B cell (primary cell): ENCODE measurements at regions not wholly inside any gene's neighbourhood (a gene's known extent, or its start where the extent isn't known, plus 50 kb on each side); places are given as distances from the start of the nearest gene placed in this dataset.

Experiments
- ATAC-seq: fragments of 200-7000 bp; cut with Tn5 transposase; one replicate; pipeline ENCODE4 v1.10.0; 2021; ENCODE audit warnings: low read depth, mild to moderate bottlenecking, moderate number of reproducible peaks, moderate library complexity
- CTCF ChIA-PET: fragments of 350-600 bp; sonication (Branson Sonifier 250); formaldehyde crosslinking; loops from one replicate; lab custom pipeline; 2021; ENCODE audit warnings: antibody characterized with exemption, inconsistent platforms; lab: Charles Lee
- POLR2A ChIA-PET: fragments of 350-600 bp; sonication (Branson Sonifier 250); formaldehyde crosslinking; loops from one replicate; lab custom pipeline; 2021; ENCODE audit warnings: antibody characterized with exemption; lab: Charles Lee
- DNase-seq: peaks from one replicate; pipeline ENCODE4 v3.0.0; 2013
- H2AFZ ChIP-seq: 2 replicates; pipeline ENCODE4 v1.6.1; 2012; ENCODE audit warnings: mild to moderate bottlenecking, low read depth, low read length; ENCODE audit not compliant: insufficient read depth, poor library complexity, severe bottlenecking
- H3K27ac ChIP-seq, 2 donors: 1 replicate in 1 of 2; 2 replicates in 1 of 2; pipeline ENCODE4 v1.5.1; 2012 to 2013; ENCODE audit warnings: low read length in 2 of 2, mild to moderate bottlenecking in 2 of 2, moderate library complexity in 1 of 2
- H3K27me3 ChIP-seq, 4 experiments: fragments of 200-600 bp in 1 of 4; sonication (generic) in 1 of 4; replicated peaks in 1 of 4; 1 replicate in 2 of 4; 2 replicates in 2 of 4; pipeline versions ENCODE4 v1.6.1 to v1.7.0; 2013 to 2016; ENCODE audit warnings: low read length in 3 of 4, mild to moderate bottlenecking in 2 of 4, mixed read lengths in 1 of 4, moderate library complexity in 1 of 4; ENCODE audit not compliant: insufficient read depth in 4 of 4, control insufficient read depth in 3 of 4; ENCODE audit errors: control extremely low read depth in 1 of 4
- H3K36me3 ChIP-seq, 2 experiments: replicated peaks in 1 of 2; 1 replicate in 1 of 2; 2 replicates in 1 of 2; pipeline versions ENCODE4 v1.6.1 to v1.7.1; 2013; ENCODE audit warnings: low read length in 1 of 2; ENCODE audit not compliant: insufficient read depth in 2 of 2, control insufficient read depth in 1 of 2; ENCODE audit errors: control extremely low read depth in 1 of 2, extremely low read depth in 1 of 2
- H3K4me1 ChIP-seq, 2 donors: fragments of 200-600 bp in 1 of 2; sonication (generic) in 1 of 2; 1 replicate in 1 of 2; 2 replicates in 1 of 2; pipeline versions ENCODE4 v1.5.1 to v1.6.1; 2013 to 2017; ENCODE audit warnings: low read length in 2 of 2; ENCODE audit not compliant: control insufficient read depth in 2 of 2, insufficient read depth in 2 of 2
- H3K4me2 ChIP-seq: replicated peaks from 2 replicates; pipeline ENCODE3; 2012; ENCODE audit warnings: mild to moderate bottlenecking, low read depth, low read length; ENCODE audit not compliant: poor library complexity, severe bottlenecking
- H3K4me3 ChIP-seq, 5 experiments: fragments of 200-600 bp in 1 of 5; sonication (generic) in 1 of 5; 1 replicate in 3 of 5; 2 replicates in 2 of 5; pipeline versions ENCODE4 v1.5.1 to v1.7.0; 2011 to 2016; ENCODE audit warnings: low read length in 4 of 5, mild to moderate bottlenecking in 4 of 5, low read depth in 2 of 5, control low read depth in 1 of 5, moderate library complexity in 1 of 5; ENCODE audit not compliant: insufficient read depth in 1 of 5; ENCODE audit errors: control extremely low read depth in 1 of 5, extremely low read depth in 1 of 5
- H3K79me2 ChIP-seq: fragments of 200-600 bp; sonication (generic); one replicate; pipeline ENCODE4 v1.6.0; 2016; ENCODE audit warnings: low read length; ENCODE audit not compliant: control insufficient read depth, insufficient read depth
- H3K9ac ChIP-seq: fragments of 200-600 bp; sonication (generic); 2 replicates; pipeline ENCODE4 v1.6.1; 2017; ENCODE audit warnings: mild to moderate bottlenecking, low read length, moderate library complexity
- H3K9me3 ChIP-seq, 3 donors: one replicate each; pipeline versions ENCODE4 v1.6.1 to v1.7.1; 2013; ENCODE audit warnings: low read length in 2 of 3; ENCODE audit not compliant: control insufficient read depth in 2 of 3, insufficient read depth in 1 of 3; ENCODE audit errors: control extremely low read depth in 1 of 3
- H4K20me1 ChIP-seq: 2 replicates; pipeline ENCODE4 v1.6.0; 2012; ENCODE audit warnings: mild to moderate bottlenecking, low read length; ENCODE audit not compliant: insufficient read depth, control insufficient read depth, poor library complexity, severe bottlenecking
- H3K27ac Mint-ChIP-seq: one replicate; pipeline ENCODE4 v1.8.0; 2021; ENCODE audit warnings: mixed read lengths
- H3K27me3 Mint-ChIP-seq: one replicate; pipeline ENCODE4 v1.8.0; 2021; ENCODE audit warnings: mixed read lengths
- H3K4me1 Mint-ChIP-seq: one replicate; pipeline ENCODE4 v1.8.0; 2021; ENCODE audit warnings: mixed read lengths
- H3K4me3 Mint-ChIP-seq: one replicate; pipeline ENCODE4 v1.8.0; 2021; ENCODE audit warnings: mixed read lengths
- H3K9me3 Mint-ChIP-seq: one replicate; pipeline ENCODE4 v1.8.0; 2022; ENCODE audit warnings: mixed read lengths; ENCODE audit not compliant: insufficient read depth
- EZH2 ChIP-seq: IDR thresholded peaks from 2 replicates; pipeline ENCODE4 v1.6.1; 2012; ENCODE audit warnings: borderline replicate concordance, low read depth, mild to moderate bottlenecking, moderate library complexity, low read length; ENCODE audit not compliant: insufficient read depth, poor library complexity, severe bottlenecking
- WGBS: methylation state at CpG from one replicate; pipeline ENCODE4 v1.1.5; 2013; ENCODE audit warnings: missing lambda C conversion rate; ENCODE audit not compliant: insufficient coverage; 5-methylcytosine and 5-hydroxymethylcytosine counted together
- intact Hi-C: fragments of 100-400 bp; cut with micrococcal nuclease; formaldehyde crosslinking; loops from one replicate; pipeline ENCODE4 v1.10.0; 2022
- TF ChIP-seq, protein P1 (sequence below): fragments of 200-600 bp; IDR thresholded peaks from one replicate; pipeline ENCODE4 v1.8.0; 2022; ENCODE audit warnings: antibody characterized with exemption, mild to moderate bottlenecking

DNA sequence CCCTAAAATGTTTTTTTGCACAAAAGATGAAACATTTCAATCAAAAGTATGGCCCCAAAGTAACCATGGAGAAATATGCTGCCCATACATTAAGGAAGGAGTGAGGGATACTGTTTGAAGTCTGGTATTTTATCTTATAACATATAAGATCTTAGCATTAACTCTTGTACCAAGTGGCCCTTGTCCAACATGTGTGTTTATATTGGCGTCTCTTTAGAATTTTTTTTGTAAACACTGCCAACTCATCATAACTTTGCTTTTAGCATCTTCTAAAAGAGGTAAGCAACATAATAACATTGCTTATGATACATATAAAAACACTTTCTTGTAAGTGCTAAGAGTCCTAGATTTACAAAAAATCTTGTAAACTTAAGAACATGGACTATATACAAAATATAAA is 419.7 kb downstream of the ADAMTS20 start:
- ATAC-seq (no peak), DNase-seq (no peak)
- Mint-ChIP-seq H3K9me3 (no peaks in the 10 kb centered on the region), H3K27ac (no peak overlapping the region), H3K4me1 (no peaks in the 10 kb centered on the region), H3K4me3 (no peak overlapping the region), H3K27me3 (no peaks in the 10 kb centered on the region)
- no peak for TF ChIP-seq EZH2
- TF ChIP-seq, protein P1, sequence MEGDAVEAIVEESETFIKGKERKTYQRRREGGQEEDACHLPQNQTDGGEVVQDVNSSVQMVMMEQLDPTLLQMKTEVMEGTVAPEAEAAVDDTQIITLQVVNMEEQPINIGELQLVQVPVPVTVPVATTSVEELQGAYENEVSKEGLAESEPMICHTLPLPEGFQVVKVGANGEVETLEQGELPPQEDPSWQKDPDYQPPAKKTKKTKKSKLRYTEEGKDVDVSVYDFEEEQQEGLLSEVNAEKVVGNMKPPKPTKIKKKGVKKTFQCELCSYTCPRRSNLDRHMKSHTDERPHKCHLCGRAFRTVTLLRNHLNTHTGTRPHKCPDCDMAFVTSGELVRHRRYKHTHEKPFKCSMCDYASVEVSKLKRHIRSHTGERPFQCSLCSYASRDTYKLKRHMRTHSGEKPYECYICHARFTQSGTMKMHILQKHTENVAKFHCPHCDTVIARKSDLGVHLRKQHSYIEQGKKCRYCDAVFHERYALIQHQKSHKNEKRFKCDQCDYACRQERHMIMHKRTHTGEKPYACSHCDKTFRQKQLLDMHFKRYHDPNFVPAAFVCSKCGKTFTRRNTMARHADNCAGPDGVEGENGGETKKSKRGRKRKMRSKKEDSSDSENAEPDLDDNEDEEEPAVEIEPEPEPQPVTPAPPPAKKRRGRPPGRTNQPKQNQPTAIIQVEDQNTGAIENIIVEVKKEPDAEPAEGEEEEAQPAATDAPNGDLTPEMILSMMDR = no peak
- Histone ChIP-seq H3K4me3 (no peak overlapping the region), H3K36me3 (no peaks in the 10 kb centered on the region), H3K79me2 (no peaks in the 10 kb centered on the region), H2AFZ (no peak overlapping the region), H3K9me3 (no peaks in the 10 kb centered on the region), H3K27me3 (no peaks in the 10 kb centered on the region), H3K4me1 (no peaks in the 10 kb centered on the region), H3K4me2 (no peak overlapping the region), H4K20me1 (no peaks in the 10 kb centered on the region), H3K9ac (no peak overlapping the region), H3K27ac (no peak overlapping the region)
- ChIA-PET CTCF (no interaction called here), POLR2A (no interaction called here)
- intact Hi-C loops = no loop called here
- no CpG with 5 or more reads among the region's 1 CpG for WGBS

- no peaks in the 10 kb centered on the region for H3K79me2 ChIP-seq
- H3K9me3 ChIP-seq = no peaks in the 10 kb centered on the region
- H3K9ac ChIP-seq = no peak overlapping the region
- Mint-ChIP-seq H3K4me1 (no peaks in the 10 kb centered on the region), H3K27me3 (no peaks in the 10 kb centered on the region), H3K9me3 (no peaks in the 10 kb centered on the region), H3K4me3 (no peak overlapping the region), H3K27ac (no peak overlapping the region)
- intact Hi-C loops = no loop called here
- DNase-seq = no peak
- H3K27me3 ChIP-seq = no peaks in the 10 kb centered on the region
- no peak overlapping the region for H2AFZ ChIP-seq
- ChIA-PET POLR2A (no interaction called here), CTCF (no interaction called here)
- H3K4me1 ChIP-seq = no peaks in the 10 kb centered on the region
- WGBS = 100% methylated on average over 1 of the region's 1 CpG
- TF ChIP-seq EZH2 = no peak
- H3K36me3 ChIP-seq = no peaks in the 10 kb centered on the region
- no peak for ATAC-seq
- no peak overlapping the region for H3K4me3 ChIP-seq
- H4K20me1 ChIP-seq = no peaks in the 10 kb centered on the region
- no peak overlapping the region for H3K27ac ChIP-seq
- H3K4me2 ChIP-seq = no peak overlapping the region
These were observed 420.7 kb downstream of the ADAMTS20 start for GRCh38 chr12:43131301-43131700.
